ENCODE measurements at regions not wholly inside any gene's neighbourhood (a gene's known extent, or its start where the extent isn't known, plus 50 kb on each side); places are given as distances from the start of the nearest gene placed in this dataset.

GRCh38 chr16:73214825-73215677 is 167.1 kb upstream of the ZFHX3 start:
- DNase-seq (ENCODE audit: low spot score): no peak

- no peak for DNase-seq (ENCODE audit: low spot score)
Measured at GRCh38 chr16:73213732-73214455, 166.0 kb upstream of the ZFHX3 start.

- no peak for DNase-seq (ENCODE audit: low spot score)
Measured at GRCh38 chr16:73212431-73212830, 164.5 kb upstream of the ZFHX3 start.

GRCh38 chr16:73210686-73211085 is 162.8 kb upstream of the ZFHX3 start:
- no peak for DNase-seq (ENCODE audit: low spot score)

- DNase-seq (ENCODE audit: low spot score): no peak
Measured at GRCh38 chr16:73210084-73210483, 162.2 kb upstream of the ZFHX3 start.

GRCh38 chr16:73209190-73209589 is 161.3 kb upstream of the ZFHX3 start:
- DNase-seq (ENCODE audit: low spot score): no peak

- DNase-seq (ENCODE audit: low spot score): no peak
Measured at GRCh38 chr16:73206151-73206707, 158.3 kb upstream of the ZFHX3 start.

- no peak for DNase-seq (ENCODE audit: low spot score)
Measured at GRCh38 chr16:73205153-73205886, 157.4 kb upstream of the ZFHX3 start.

- DNase-seq (ENCODE audit: low spot score): no peak
Measured at GRCh38 chr16:73204359-73205152, 156.6 kb upstream of the ZFHX3 start.

GRCh38 chr16:73202161-73202729 is 154.3 kb upstream of the ZFHX3 start:
- no peak for DNase-seq (ENCODE audit: low spot score)

GRCh38 chr16:73199214-73199613 is 151.3 kb upstream of the ZFHX3 start:
- DNase-seq (ENCODE audit: low spot score): no peak

GRCh38 chr16:73198481-73198880 is 150.6 kb upstream of the ZFHX3 start:
- no peak for DNase-seq (ENCODE audit: low spot score)

GRCh38 chr16:73197598-73197997 is 149.7 kb upstream of the ZFHX3 start:
- DNase-seq (ENCODE audit: low spot score): no peak

GRCh38 chr16:73196670-73197069 is 148.7 kb upstream of the ZFHX3 start:
- DNase-seq (ENCODE audit: low spot score): peak; percentile 82

- no peak for DNase-seq (ENCODE audit: low spot score)
Measured at GRCh38 chr16:73193464-73193863, 145.5 kb upstream of the ZFHX3 start.

GRCh38 chr16:73192232-73192894 is 144.4 kb upstream of the ZFHX3 start:
- no peak for DNase-seq (ENCODE audit: low spot score)

GRCh38 chr16:73191660-73192046 is 143.7 kb upstream of the ZFHX3 start:
- DNase-seq (ENCODE audit: low spot score): no peak

- no peak for DNase-seq (ENCODE audit: low spot score)
Measured at GRCh38 chr16:73190688-73191659, 143.0 kb upstream of the ZFHX3 start.

GRCh38 chr16:73190256-73190655 is 142.3 kb upstream of the ZFHX3 start:
- no peak for DNase-seq (ENCODE audit: low spot score)
